ENCODE measurements at regions not wholly inside any gene's neighbourhood (a gene's known extent, or its start where the extent isn't known, plus 50 kb on each side); places are given as distances from the start of the nearest gene placed in this dataset.

- ChIA-PET POLR2A (no interaction called here), CTCF (no interaction called here)
- no peak overlapping the region for H3K4me3 ChIP-seq (ENCODE audit: low read depth, low read length)
- no peak for DNase-seq (ENCODE audit: low read depth, low spot score)
- TF ChIP-seq, protein P1, sequence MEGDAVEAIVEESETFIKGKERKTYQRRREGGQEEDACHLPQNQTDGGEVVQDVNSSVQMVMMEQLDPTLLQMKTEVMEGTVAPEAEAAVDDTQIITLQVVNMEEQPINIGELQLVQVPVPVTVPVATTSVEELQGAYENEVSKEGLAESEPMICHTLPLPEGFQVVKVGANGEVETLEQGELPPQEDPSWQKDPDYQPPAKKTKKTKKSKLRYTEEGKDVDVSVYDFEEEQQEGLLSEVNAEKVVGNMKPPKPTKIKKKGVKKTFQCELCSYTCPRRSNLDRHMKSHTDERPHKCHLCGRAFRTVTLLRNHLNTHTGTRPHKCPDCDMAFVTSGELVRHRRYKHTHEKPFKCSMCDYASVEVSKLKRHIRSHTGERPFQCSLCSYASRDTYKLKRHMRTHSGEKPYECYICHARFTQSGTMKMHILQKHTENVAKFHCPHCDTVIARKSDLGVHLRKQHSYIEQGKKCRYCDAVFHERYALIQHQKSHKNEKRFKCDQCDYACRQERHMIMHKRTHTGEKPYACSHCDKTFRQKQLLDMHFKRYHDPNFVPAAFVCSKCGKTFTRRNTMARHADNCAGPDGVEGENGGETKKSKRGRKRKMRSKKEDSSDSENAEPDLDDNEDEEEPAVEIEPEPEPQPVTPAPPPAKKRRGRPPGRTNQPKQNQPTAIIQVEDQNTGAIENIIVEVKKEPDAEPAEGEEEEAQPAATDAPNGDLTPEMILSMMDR (IDR thresholded peaks at IDR 0.05; ENCODE audit: insufficient read depth, low read length, missing control alignments) = no peak
Observed at GRCh38 chr2:34123996-34124785, 525.1 kb upstream of the FAM98A start.

DNA sequence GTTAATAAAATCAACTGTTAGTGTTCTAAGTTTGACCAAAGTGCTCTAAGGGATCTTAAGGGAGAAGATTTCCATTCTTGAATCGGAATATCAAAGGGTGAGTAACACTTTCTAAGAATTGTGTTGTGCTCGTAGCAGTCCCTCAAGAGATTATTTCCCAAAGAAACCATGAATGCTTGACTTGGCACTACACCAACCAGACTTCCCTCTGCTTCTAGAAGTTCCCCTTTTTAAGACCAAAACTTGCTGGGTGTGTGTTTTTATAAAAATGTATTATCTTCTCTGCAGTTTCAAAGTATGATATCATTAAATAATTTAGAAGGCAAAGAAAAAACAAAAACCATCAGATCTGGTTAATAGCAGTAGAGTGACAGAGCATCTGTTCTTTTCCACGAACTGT is 522.0 kb upstream of the FAM98A start:
- no peak for DNase-seq (ENCODE audit: low read depth, low spot score)
- CTCF ChIA-PET = no interaction called here
- POLR2A ChIA-PET = no interaction called here

DNA sequence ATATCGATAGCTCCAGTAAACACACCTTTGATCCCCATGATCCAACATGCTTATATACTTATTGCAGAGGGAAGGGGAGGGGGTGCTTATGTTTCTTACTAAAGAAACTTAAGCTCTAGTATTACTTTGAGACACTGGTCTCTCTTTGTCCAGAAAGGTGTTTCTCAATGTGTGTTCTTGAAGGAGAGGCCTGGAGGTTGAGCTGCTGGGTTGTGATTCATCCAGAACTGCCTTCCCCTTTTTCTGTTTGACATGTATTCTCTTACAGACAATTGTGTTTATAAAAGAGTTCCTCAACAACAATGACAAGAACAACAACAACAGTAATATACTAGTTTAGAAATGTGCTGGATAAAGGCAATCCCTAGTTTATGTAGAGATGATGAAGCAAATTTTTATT is 516.0 kb upstream of the FAM98A start:
- no peak for DNase-seq (ENCODE audit: low read depth, low spot score)
- POLR2A ChIA-PET = no interaction called here
- TF ChIP-seq, protein P1 (IDR thresholded peaks at IDR 0.05; ENCODE audit: insufficient read depth, low read length, missing control alignments) = no peak
- CTCF ChIA-PET = no interaction called here
- no peak overlapping the region for H3K4me3 ChIP-seq (ENCODE audit: low read depth, low read length)

More for the DNA sequence above, 522.0 kb upstream of the FAM98A start:
- TF ChIP-seq, protein P1 (IDR thresholded peaks at IDR 0.05; ENCODE audit: insufficient read depth, low read length, missing control alignments) = no peak
- H3K4me3 ChIP-seq (ENCODE audit: low read depth, low read length) = no peak overlapping the region

GRCh38 chr2:34112161-34112560 is 513.1 kb upstream of the FAM98A start:
- DNase-seq (ENCODE audit: low read depth, low spot score) = no peak
- no peak overlapping the region for H3K4me3 ChIP-seq (ENCODE audit: low read depth, low read length)
- CTCF ChIA-PET = no interaction called here
- POLR2A ChIA-PET = no interaction called here
- TF ChIP-seq, protein P1 (IDR thresholded peaks at IDR 0.05; ENCODE audit: insufficient read depth, low read length, missing control alignments) = no peak

DNA sequence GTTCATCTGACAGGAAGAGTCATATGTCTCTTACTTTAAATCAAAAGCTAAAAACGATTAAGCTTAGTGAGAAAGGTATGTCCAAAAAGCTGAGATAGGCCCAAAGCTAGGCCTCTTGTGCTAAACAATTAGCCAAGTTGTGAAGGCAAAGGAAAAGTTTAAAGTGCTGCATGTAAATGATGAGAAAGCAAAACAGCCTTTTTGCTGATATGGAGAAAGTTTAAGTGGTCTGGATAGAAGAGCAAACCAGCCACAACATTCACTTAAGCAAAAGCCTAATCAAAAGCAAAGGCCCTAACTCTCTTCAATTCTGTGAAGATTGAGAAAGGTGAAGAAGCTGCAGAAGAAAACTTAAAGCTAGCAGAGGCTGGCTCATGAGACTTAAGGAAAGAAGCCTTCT is 511.3 kb upstream of the FAM98A start:
- no peak overlapping the region for H3K4me3 ChIP-seq (ENCODE audit: low read depth, low read length)
- ChIA-PET POLR2A (no interaction called here), CTCF (no interaction called here)
- DNase-seq (ENCODE audit: low read depth, low spot score) = no peak
- TF ChIP-seq, protein P1 (IDR thresholded peaks at IDR 0.05; ENCODE audit: insufficient read depth, low read length, missing control alignments) = no peak

GRCh38 chr2:34107811-34108210 is 508.7 kb upstream of the FAM98A start:
- ChIA-PET POLR2A (no interaction called here), CTCF (no interaction called here)
- no peak for DNase-seq (ENCODE audit: low read depth, low spot score)

More at GRCh38 chr2:34107811-34108210, 508.7 kb upstream of the FAM98A start:
- H3K4me3 ChIP-seq (ENCODE audit: low read depth, low read length) = no peak overlapping the region
- TF ChIP-seq, protein P1 (IDR thresholded peaks at IDR 0.05; ENCODE audit: insufficient read depth, low read length, missing control alignments) = no peak

Measured in AG04449 (cell line).